ENCODE measurements at regions not wholly inside any gene's neighbourhood (a gene's known extent, or its start where the extent isn't known, plus 50 kb on each side); places are given as distances from the start of the nearest gene placed in this dataset.

DNA sequence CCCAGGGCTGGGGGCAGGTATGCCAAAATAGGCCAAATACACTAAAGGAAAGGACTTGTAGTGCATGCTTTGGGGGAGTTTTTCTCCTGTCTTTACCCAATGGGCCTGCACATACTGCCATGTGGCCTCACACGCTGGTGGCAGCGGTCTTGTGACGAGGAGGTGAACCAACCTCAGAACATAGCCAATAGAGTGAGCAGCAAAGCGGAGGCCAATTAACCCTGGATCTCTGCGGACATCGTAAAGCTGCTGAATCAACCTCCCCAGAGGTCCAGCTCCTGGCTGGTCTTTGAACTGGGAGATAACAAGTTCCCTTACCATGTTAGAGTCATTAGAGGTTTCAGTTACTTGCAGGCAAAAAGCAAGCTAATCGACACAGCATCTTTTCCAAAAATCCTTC lies 280.1 kb downstream of the PREX1 start:
- TF ChIP-seq, protein P1, sequence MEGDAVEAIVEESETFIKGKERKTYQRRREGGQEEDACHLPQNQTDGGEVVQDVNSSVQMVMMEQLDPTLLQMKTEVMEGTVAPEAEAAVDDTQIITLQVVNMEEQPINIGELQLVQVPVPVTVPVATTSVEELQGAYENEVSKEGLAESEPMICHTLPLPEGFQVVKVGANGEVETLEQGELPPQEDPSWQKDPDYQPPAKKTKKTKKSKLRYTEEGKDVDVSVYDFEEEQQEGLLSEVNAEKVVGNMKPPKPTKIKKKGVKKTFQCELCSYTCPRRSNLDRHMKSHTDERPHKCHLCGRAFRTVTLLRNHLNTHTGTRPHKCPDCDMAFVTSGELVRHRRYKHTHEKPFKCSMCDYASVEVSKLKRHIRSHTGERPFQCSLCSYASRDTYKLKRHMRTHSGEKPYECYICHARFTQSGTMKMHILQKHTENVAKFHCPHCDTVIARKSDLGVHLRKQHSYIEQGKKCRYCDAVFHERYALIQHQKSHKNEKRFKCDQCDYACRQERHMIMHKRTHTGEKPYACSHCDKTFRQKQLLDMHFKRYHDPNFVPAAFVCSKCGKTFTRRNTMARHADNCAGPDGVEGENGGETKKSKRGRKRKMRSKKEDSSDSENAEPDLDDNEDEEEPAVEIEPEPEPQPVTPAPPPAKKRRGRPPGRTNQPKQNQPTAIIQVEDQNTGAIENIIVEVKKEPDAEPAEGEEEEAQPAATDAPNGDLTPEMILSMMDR (IDR thresholded peaks at IDR 0.05; ENCODE audit: borderline replicate concordance, control extremely low read depth, extremely low read depth, insufficient read depth, missing control alignments): no peak
- in situ Hi-C loops (cut with MboI; ENCODE audit: low sequenced_read_pairs, unreplicated experiment): no loop called here
- DNase-seq (ENCODE audit: low spot score): no peak

DNA sequence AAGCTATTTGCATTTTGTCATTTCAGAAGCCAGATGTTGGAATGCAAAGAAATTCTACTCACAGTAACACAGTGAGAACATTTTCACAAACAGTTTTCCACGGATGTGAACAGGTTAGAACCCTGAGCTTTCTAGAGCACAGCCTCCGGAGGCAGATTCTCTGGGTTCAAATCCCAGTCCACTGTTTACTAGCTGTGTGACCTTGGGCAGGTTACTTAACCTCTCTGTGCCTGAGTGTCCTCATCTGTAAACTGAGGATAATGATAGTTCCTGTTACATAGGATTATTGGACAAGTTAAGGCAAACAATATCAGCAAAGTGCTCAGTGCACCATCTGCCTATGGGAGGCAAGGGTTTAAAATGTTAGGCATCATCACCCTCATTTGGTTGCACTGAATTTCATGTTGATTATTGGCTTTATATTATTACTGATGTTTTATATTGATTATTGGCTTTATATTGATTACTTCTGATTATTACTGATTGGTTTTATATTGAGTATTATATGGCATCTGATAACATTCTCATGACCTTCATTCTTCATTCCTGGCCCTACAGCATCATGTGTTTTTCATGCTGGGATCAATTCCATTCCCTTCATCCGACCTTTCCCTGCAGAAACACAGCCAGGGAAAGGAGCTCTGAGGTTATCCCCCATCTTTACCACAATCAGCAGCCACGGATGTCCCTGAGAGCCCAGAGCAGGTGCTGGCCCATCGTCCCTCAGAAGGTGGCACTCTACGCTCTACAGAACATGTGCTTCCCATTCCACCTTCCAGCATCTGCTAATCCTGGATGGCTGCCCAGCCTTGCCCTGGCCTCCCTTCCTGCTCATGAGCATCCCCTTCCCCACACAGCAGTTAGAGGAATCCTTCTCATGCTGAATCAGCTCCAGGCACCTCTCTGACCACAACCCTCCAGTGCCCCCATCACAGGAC lies 283.1 kb downstream of the PREX1 start:
- in situ Hi-C loops (cut with MboI; ENCODE audit: low sequenced_read_pairs, unreplicated experiment): no loop called here
- TF ChIP-seq, protein P1 (IDR thresholded peaks at IDR 0.05; ENCODE audit: borderline replicate concordance, control extremely low read depth, extremely low read depth, insufficient read depth, missing control alignments): no peak
- no peak for DNase-seq (ENCODE audit: low spot score)

DNA sequence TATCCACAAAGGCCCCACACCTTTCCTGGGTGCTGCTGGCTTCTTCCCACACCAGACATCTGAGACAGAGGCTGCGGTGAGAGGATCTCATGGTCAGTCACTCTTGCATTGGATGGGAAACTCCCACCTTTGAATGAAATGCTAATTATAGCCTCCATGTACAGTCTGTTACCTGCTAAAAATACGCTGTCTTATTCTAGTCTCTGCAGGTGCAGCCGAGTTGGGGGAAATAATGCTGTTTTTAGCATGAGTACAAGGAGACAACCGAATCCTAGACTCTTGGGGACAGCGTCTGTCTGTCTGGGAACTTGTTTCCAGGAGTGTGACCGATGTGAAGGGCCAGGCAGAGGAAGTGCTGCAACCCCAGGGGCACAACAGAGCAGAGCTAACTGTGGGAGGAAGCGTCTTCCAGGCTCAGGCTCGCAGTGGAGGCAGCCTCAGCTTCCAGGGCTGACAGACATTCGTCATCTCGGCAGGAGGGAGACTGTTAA lies 286.2 kb downstream of the PREX1 start:
- in situ Hi-C loops (cut with MboI; ENCODE audit: low sequenced_read_pairs, unreplicated experiment): no loop called here
- DNase-seq (ENCODE audit: low spot score): peak; percentile 71
- TF ChIP-seq, protein P1 (IDR thresholded peaks at IDR 0.05; ENCODE audit: borderline replicate concordance, control extremely low read depth, extremely low read depth, insufficient read depth, missing control alignments): no peak

DNA sequence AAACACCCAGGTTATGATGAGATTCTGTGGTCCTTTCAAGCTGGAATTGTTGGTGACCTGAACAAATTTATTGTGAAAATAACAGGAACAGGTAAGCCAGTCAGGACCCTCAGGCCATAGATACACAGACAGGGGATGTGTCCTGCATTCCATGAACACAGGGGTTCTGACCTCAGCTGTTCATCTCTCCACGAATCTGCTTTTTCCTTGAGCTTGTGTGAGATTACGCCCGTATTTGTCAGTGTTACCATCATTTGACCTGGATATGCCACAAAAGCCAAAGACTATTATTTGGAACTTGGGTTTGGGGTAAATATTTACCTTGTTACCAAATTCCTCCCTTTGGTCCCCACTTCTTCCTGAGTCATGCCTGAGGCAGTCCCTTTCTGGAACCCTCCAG lies 288.9 kb downstream of the PREX1 start:
- no peak for DNase-seq (ENCODE audit: low spot score)
- in situ Hi-C loops (cut with MboI; ENCODE audit: low sequenced_read_pairs, unreplicated experiment): no loop called here
- TF ChIP-seq, protein P1 (IDR thresholded peaks at IDR 0.05; ENCODE audit: borderline replicate concordance, control extremely low read depth, extremely low read depth, insufficient read depth, missing control alignments): no peak

DNA sequence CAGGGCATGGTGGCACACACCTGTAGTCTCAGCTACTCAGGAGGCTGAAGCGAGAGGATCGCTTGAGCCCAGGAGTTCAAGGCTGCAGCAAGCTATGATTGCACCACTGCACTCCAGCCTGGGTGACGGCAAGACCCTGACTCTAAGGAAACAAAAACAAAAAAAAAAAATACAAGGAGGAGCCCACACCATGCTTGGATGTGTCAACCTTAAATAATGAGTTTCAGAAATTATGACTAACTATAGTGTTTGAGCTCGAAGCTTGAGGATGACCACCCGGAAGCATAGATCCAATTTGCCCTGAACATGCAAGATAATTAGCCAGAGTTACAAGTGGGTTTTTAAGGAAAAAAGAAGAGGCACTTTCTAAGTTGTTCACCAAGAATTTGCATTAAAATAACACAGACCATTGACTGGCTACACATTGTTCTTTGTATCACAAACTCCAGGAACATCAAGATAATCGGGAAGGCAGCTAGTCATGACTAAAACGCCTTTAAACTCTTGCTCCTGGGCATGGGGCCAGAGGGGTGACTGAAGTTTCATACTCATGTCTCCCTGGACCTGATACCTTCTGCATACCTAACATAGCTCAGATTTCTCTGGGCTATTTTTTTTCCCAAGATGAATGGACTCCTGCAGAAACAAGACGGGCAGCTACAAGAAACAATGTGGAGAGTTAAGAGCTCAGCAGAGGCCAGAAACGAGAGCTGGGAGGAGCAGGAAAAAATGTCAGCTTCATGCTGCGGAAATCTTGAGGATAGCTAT lies 289.6 kb downstream of the PREX1 start:
- TF ChIP-seq, protein P1 (IDR thresholded peaks at IDR 0.05; ENCODE audit: borderline replicate concordance, control extremely low read depth, extremely low read depth, insufficient read depth, missing control alignments): no peak
- no peak for DNase-seq (ENCODE audit: low spot score)
- in situ Hi-C loops (cut with MboI; ENCODE audit: low sequenced_read_pairs, unreplicated experiment): no loop called here

DNA sequence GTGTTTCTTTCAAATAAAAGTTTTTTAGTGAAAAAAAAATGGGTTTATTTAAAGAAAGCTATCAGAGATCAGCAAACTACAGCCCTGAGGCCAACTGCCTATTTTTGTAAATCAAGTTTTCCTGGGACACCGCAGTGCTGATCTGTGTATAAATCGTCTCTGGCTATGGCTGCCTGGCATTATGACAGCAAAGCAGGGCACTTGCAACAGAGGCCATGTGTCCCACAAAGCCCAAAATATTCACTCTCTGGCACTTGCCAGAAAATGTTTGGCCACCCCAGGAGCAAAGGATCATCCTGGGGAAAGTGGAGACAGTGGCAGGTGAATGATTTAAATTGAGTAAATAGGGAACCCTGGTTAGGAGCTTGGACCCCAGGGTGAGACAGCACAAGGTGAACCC lies 291.6 kb downstream of the PREX1 start:
- in situ Hi-C loops (cut with MboI; ENCODE audit: low sequenced_read_pairs, unreplicated experiment): no loop called here
- DNase-seq (ENCODE audit: low spot score): no peak
- TF ChIP-seq, protein P1 (IDR thresholded peaks at IDR 0.05; ENCODE audit: borderline replicate concordance, control extremely low read depth, extremely low read depth, insufficient read depth, missing control alignments): no peak
